ENCODE measurements at regions not wholly inside any gene's neighbourhood (a gene's known extent, or its start where the extent isn't known, plus 50 kb on each side); places are given as distances from the start of the nearest gene placed in this dataset.

GRCh38 chr11:122293296-122294023 is 177.4 kb upstream of the BLID start:
- Histone ChIP-seq H3K36me3 (no peaks in the 10 kb centered on the region), H3K9me3 (no peaks in the 10 kb centered on the region), H3K4me1 (no peaks in the 10 kb centered on the region), H3K4me3 (no peak overlapping the region), H3K27ac (peak overlapping the region; percentile 1), H3K27me3 (no peaks in the 10 kb centered on the region)
- intact Hi-C loops (cut with DNase I), result loop anchor here (10.0 kb wide), 1 partner anchor 79 kb away; no protein-coding TSS in a partner anchor
- DNase-seq (ENCODE audit: extremely low spot score in 2 of 2), result no peak
- TF ChIP-seq CTCF (IDR thresholded peaks at IDR 0.05) (peak in 1 of 3 experiments; percentile 17), POLR2AphosphoS5 (IDR thresholded peaks at IDR 0.05; ENCODE audit: insufficient read depth in 1 of 2, low read depth in 1 of 2) (no peak), POLR2A (IDR thresholded peaks at IDR 0.05) (no peak)

GRCh38 chr11:122287401-122287800 is 171.4 kb upstream of the BLID start:
- H3K27me3 ChIP-seq, result no peaks in the 10 kb centered on the region
- H3K4me1 ChIP-seq, result no peaks in the 10 kb centered on the region
- no peak for TF ChIP-seq POLR2AphosphoS5 (IDR thresholded peaks at IDR 0.05; ENCODE audit: insufficient read depth in 1 of 2, low read depth in 1 of 2)
- TF ChIP-seq POLR2A (IDR thresholded peaks at IDR 0.05), result no peak
- no peak for TF ChIP-seq CTCF (IDR thresholded peaks at IDR 0.05)
- DNase-seq (ENCODE audit: extremely low spot score in 2 of 2), result no peak
- H3K27ac ChIP-seq, result no peak overlapping the region
- intact Hi-C loops (cut with DNase I), result no loop called here
- H3K9me3 ChIP-seq, result no peaks in the 10 kb centered on the region
- H3K4me3 ChIP-seq, result no peak overlapping the region
- no peaks in the 10 kb centered on the region for H3K36me3 ChIP-seq

GRCh38 chr11:122285070-122285988 is 169.3 kb upstream of the BLID start:
- Histone ChIP-seq H3K4me3 (no peak overlapping the region), H3K27ac (no peak overlapping the region), H3K9me3 (no peaks in the 10 kb centered on the region), H3K4me1 (no peaks in the 10 kb centered on the region), H3K27me3 (no peaks in the 10 kb centered on the region), H3K36me3 (no peaks in the 10 kb centered on the region)
- intact Hi-C loops (cut with DNase I), result no loop called here
- DNase-seq (ENCODE audit: extremely low spot score in 2 of 2), result no peak
- TF ChIP-seq CTCF (IDR thresholded peaks at IDR 0.05), result no peak
- TF ChIP-seq POLR2AphosphoS5 (IDR thresholded peaks at IDR 0.05; ENCODE audit: insufficient read depth in 1 of 2, low read depth in 1 of 2), result no peak
- TF ChIP-seq POLR2A (IDR thresholded peaks at IDR 0.05), result no peak

- DNase-seq (ENCODE audit: extremely low spot score in 2 of 2), result no peak
- Histone ChIP-seq H3K9me3 (no peaks in the 10 kb centered on the region), H3K36me3 (no peaks in the 10 kb centered on the region), H3K4me3 (no peak overlapping the region), H3K4me1 (no peaks in the 10 kb centered on the region), H3K27me3 (no peaks in the 10 kb centered on the region), H3K27ac (no peak overlapping the region)
- intact Hi-C loops (cut with DNase I), result no loop called here
- TF ChIP-seq POLR2A (IDR thresholded peaks at IDR 0.05), result no peak
- no peak for TF ChIP-seq POLR2AphosphoS5 (IDR thresholded peaks at IDR 0.05; ENCODE audit: insufficient read depth in 1 of 2, low read depth in 1 of 2)
- TF ChIP-seq CTCF (IDR thresholded peaks at IDR 0.05), result no peak
Observed at GRCh38 chr11:122280870-122281269, 164.9 kb upstream of the BLID start.

Measured in vagina (tissue), 2 donors.